Activated CD4-positive, alpha-beta T cell treated with anti-CD3 and anti-CD28 coated beads, Interleukin-2, amount 50 U/mL, for 4 hours (primary cell): ENCODE measurements at regions not wholly inside any gene's neighbourhood (a gene's known extent, or its start where the extent isn't known, plus 50 kb on each side); places are given as distances from the start of the nearest gene placed in this dataset.

Source experiments
- DNase-seq, 2 experiments: peaks; one replicate each; pipeline ENCODE4 v3.0.0-alpha.2; 2020

GRCh38 chr3:5429517-5429890 is 242.0 kb downstream of the EDEM1 start:
- no peak for DNase-seq

DNA sequence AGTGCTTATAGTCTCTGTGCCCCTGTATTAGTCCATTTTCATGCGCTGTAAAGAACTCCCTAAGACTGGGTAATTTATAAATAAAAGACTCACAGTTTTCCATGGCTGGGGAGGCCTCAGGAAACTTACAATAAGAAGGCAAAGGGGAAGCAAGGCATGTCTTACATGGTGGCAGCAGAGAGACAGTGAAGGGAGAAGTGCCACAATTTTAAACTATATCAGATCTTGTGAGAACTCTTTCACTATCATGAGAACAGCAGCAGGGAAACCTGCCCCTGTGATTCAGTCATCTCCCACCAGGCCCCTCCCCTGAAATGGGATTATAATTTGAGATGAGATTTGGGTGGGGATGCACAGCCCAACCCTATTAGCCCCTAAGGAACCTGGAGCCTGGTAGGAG is 243.2 kb downstream of the EDEM1 start:
- DNase-seq = no peak

DNA sequence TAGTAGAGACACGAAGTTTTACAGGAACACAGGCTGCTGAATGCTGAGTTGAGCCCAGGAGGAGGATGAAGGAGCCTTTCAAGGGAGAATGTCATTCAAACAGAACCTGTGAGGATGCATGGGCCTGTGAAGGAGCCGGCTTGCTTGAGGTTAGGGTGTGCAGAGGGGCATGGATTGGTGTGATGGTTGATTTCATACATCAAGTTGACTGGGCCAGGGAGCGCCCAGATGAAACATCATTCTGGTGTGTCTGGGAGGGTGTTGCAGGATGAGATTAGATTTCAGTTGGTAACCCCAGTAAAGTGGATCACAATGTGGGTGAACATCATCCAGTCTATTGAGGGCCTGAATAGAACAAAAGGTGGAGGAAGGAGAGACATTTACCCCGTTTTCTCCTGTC is 243.6 kb downstream of the EDEM1 start:
- DNase-seq = no peak

GRCh38 chr3:5431811-5432378 is 244.4 kb downstream of the EDEM1 start:
- DNase-seq = no peak

GRCh38 chr3:5437296-5437782 is 249.8 kb downstream of the EDEM1 start:
- no peak for DNase-seq

- DNase-seq = no peak
These were observed 250.3 kb downstream of the EDEM1 start for GRCh38 chr3:5437783-5438323.

GRCh38 chr3:5441401-5441800 is 253.9 kb downstream of the EDEM1 start:
- DNase-seq = no peak

- DNase-seq = no peak
These were observed 254.7 kb downstream of the EDEM1 start for GRCh38 chr3:5442106-5442785.

DNA sequence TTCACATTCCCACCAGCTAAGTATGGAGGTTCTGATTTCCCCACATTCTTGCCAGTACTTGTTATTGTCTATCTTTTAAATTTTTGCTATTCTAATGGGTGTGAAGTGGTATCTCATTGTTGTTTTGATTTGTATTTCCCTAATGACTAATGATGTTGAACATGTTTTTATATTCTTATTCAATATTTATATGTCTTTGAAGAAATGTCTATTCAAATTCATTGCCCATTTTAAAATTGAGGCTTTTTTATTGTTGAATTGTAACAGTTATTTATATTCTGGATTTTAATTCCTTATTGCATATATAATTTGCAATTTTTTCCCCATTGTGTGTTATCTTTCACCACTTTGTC is 255.3 kb downstream of the EDEM1 start:
- no peak for DNase-seq

DNA sequence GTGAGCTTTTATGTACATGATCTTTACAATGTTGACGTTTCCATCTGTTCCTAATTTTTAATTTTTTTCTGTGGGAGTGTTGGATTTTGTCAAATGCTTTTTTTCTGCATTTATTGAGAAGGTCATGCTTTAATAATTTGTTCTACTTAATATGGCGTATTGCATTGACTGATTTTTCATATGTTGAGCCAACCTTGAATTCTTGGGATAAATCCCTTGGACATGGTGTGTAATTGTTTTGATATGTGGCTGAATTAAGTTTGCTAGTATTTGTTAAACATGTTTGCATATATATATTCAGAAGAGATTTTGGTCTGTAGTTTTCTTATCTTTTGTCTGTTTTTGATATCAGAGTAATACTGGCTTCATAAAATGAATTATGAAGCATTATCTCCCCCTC is 256.7 kb downstream of the EDEM1 start:
- DNase-seq = no peak

DNA sequence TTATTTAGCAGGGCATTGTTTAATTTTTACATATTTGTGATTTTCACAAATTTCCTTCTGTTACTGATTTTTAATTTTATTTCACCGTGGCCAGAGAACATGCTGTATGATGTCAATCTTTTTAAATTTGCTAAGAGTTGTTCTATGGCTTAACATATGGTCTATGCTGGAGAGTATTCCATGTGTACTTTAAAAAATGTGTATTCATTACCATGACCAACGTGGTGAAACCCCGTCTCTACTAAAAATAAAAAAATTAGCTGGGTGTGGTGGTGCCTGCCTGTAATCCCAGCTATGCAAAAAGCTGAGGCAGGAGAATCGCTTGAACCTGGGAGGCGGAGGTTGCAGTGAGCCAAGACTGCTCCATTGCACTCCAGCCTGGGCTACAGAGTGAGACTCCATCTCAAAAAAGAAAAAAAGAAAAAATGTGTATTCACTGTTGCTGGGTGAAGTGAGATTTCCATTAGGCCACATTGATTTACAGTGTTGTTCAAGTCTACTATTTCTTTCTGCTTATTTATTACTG is 258.2 kb downstream of the EDEM1 start:
- no peak for DNase-seq

DNA sequence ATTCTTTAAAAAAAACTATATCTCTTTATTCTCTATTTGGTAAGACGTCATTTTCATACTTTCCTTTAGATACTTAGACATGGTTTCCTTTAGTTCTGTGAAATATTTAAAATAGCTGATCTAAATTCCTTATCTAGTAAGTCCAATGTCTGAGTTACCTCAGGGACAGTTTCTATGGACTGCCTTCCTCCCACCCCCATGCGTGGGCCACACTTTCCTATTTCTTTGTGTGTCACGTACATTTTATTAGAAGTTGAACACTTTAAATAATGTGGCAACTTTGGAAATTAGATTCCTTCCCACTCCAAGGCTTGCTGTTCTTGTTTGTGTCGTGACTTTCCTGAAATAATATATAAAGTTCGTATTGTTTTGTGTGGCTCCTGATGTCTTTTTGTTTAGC is 260.7 kb downstream of the EDEM1 start:
- DNase-seq = no peak

DNA sequence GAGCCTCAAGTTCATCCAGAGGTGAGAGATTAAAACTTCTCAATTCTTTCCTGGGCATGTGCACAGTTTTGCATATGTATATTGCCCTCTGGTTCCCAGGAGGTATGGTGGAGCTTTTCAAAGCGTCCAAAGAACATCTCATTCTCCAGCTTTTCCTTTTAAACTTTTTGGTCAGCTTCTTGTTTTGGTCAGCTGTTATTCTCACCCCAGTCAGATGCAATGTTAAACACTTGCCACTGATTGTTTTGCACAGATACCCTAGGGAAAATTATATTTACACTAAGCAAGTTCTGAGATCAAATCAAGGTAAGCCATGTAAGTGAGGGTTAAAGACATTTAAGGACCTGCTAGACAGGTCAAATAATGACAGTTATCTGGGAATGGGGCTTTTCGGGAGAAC is 261.3 kb downstream of the EDEM1 start:
- no peak for DNase-seq

DNA sequence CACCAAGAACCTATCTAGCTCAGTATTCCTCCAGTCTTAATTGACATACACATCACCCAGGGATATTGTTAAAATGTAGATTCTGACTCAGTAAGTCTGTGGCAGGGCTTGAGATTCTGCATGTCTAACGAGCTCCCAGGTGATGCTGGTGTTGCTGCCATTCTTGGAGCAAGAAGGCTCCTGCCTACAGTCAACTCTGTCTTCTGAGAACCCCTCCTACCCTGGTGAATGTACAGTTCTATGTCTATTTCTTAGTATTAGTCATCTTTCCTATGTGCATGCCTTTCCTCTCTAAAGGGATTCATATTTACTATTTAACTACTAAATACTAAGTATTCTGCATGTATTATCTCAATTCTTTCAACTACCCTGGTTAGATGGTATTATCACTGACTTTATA is 268.7 kb downstream of the EDEM1 start:
- no peak for DNase-seq

- no peak for DNase-seq
These were observed 271.0 kb downstream of the EDEM1 start for GRCh38 chr3:5458526-5458925.

- no peak for DNase-seq
These were observed 274.6 kb downstream of the EDEM1 start for GRCh38 chr3:5462086-5462485.

DNA sequence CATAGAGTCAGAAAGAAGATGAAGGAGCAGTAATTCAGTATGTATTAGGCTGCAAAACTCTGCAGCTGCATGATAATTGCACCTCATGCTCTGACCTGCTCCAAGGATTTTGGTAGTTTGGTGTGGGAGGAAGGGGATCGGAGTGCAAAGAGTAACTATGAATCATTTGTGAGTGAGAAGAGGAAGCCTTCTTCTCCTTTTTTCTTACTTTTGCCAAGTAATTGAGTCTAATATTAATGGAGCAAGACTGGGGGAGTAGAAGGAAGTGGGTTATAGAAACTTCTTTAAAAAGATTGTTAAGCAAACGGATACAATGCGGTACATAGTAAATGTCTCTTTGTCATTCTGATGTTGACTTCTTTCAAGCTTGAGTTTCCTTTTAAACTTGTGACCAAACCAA is 276.5 kb downstream of the EDEM1 start:
- no peak for DNase-seq

DNA sequence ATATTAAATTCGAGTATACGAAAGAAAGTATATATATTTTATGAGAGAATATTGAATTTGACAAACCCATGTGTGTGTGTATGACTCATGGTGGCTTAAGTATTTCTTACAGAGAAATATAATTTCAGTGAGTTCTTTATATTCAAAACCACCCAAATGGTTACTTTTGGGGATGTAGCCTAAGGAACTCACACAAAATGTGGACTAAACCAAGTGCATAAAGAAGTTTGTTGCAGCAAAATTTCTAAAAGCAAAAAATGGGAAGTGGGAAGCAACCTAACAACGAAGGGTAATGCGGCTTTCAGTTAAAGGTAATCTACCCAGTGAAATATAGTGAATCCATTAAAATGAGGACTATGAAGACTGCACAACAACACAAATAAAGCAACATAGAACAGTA is 277.1 kb downstream of the EDEM1 start:
- DNase-seq = no peak

DNA sequence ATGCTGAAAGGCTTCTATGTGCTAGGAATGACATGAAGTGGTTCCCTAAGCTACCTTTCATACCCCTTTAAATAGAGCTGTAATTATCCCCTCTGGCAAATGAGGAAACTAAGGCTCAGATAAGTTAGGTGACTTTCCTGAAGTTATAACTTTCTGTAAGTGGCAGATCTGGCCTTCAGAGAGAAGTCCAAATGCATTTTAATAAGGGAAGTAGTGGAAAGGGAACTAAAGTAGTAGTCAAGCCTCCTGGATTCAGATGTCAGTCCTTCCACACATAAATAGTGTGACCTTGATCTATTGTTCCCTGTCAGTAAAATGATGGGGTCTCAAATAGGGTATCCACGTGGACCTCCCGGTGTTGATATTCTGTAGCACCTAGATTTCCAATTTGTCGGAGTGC is 277.7 kb downstream of the EDEM1 start:
- DNase-seq = no peak

DNA sequence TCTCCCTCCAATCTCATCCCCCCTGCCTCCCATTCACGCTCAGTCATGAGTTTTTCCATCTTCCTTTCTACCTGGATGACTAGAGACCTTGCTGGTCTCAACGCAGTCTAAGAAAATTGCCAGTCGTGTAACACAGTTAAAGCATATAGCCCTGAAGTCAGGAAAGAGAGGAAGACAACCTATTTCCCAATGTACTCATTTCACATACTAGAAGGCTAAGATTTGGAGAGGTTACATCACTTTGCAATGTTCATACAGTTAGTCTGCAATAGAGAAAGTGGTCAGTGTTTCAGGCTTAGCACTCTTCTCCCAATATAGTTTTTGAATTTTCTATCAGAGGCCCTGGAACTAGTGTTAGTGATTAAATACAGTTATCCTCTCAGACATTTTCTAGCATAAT is 278.6 kb downstream of the EDEM1 start:
- no peak for DNase-seq

DNA sequence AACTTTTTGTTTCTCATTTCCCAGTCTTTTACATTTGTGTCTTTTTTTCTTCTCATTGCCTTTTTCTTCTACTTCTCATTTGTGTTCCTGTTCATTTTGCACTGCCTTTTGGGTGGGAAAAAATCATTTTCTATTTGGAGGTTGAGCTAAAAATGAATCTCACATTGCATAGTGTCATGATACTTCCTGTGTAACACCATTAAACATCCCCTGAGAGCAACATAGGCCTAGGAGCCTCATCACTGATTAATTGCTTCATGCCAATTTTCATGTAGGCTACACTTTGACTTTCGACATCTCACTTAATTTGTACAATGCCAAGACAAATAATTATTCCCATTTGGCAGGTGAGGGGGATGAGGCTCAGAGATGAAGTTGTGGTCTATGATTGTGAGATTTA is 279.2 kb downstream of the EDEM1 start:
- DNase-seq = no peak

- no peak for DNase-seq
These were observed 286.0 kb downstream of the EDEM1 start for GRCh38 chr3:5473471-5473870.

DNA sequence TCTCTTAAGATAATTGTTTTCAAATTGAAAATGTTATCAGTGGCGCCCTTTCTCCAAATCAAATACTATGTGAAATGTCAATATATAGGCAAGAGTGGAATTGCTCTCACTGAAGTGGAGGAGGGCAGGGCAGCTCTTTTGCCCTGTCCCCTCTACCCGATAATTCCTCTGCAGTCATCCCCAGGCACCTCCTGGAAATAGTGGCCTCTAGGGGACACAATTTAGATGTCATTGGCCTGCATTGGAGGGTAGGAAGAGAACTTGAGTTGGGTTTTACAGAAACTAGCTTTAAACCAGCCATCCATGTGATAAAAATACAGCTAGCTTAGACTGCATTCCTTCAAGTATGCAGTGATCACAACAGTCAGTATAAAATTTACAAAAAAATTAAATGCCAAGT is 288.9 kb downstream of the EDEM1 start:
- no peak for DNase-seq

GRCh38 chr3:5479229-5479799 is 291.8 kb downstream of the EDEM1 start:
- DNase-seq = no peak
